Breast epithelium (tissue), 3 donors: ENCODE measurements at regions not wholly inside any gene's neighbourhood (a gene's known extent, or its start where the extent isn't known, plus 50 kb on each side); places are given as distances from the start of the nearest gene placed in this dataset.

Experiments used
- POLR2A ChIP-seq: fragments of 450-650 bp; IDR thresholded peaks from one replicate; pipeline ENCODE4 v1.6.1; 2016; ENCODE audit warnings: antibody characterized with exemption, mild to moderate bottlenecking, moderate library complexity
- TF ChIP-seq, protein P1 (sequence below), 3 donors: fragments of 450-650 bp; IDR thresholded peaks; one replicate each; pipeline ENCODE4 v1.5.1; 2016 to 2017; ENCODE audit warnings: antibody characterized with exemption in 3 of 3, mild to moderate bottlenecking in 3 of 3, moderate library complexity in 3 of 3

DNA sequence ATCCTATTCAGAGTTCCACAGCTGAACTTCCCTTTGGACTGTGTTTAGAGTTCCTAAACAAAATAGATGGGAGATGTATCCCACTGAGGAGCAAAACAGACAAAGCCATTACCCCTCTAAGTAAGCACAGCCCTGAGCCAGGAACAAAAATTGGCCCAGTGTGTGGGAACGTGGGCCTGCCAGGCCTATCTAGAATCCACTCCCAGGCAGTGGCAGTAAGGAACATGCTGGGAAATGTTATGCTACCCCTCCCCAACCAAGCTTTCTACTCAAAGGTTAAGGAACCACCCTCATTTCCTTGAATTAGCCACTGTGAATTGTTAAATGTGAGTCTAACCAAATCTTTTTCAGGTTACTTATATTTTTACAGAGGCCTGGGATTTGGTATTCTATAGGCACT lies 405.1 kb upstream of the PTGER4 start:
- TF ChIP-seq, protein P1, sequence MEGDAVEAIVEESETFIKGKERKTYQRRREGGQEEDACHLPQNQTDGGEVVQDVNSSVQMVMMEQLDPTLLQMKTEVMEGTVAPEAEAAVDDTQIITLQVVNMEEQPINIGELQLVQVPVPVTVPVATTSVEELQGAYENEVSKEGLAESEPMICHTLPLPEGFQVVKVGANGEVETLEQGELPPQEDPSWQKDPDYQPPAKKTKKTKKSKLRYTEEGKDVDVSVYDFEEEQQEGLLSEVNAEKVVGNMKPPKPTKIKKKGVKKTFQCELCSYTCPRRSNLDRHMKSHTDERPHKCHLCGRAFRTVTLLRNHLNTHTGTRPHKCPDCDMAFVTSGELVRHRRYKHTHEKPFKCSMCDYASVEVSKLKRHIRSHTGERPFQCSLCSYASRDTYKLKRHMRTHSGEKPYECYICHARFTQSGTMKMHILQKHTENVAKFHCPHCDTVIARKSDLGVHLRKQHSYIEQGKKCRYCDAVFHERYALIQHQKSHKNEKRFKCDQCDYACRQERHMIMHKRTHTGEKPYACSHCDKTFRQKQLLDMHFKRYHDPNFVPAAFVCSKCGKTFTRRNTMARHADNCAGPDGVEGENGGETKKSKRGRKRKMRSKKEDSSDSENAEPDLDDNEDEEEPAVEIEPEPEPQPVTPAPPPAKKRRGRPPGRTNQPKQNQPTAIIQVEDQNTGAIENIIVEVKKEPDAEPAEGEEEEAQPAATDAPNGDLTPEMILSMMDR (IDR thresholded peaks at IDR 0.05): no peak
- TF ChIP-seq POLR2A: no peak
